Activated naive CD8-positive, alpha-beta T cell treated with anti-CD3 and anti-CD28 coated beads, Interleukin-2, amount 50 U/mL, for 24 hours (primary cell): ENCODE measurements at regions not wholly inside any gene's neighbourhood (a gene's known extent, or its start where the extent isn't known, plus 50 kb on each side); places are given as distances from the start of the nearest gene placed in this dataset.

ENCODE experiments used
- ATAC-seq: fragments of 150-1000 bp; cut with Tn5 transposase; one replicate; pipeline ENCODE4 v1.10.0; 2021
- DNase-seq: peaks from one replicate; pipeline ENCODE4 v3.0.0; 2021
- H3K27ac Mint-ChIP-seq: one replicate; pipeline ENCODE4 v1.8.0; 2021; ENCODE audit warnings: mild to moderate bottlenecking, mixed read lengths
- H3K27me3 Mint-ChIP-seq: one replicate; pipeline ENCODE4 v1.8.0; 2021; ENCODE audit warnings: mixed read lengths
- H3K36me3 Mint-ChIP-seq: one replicate; pipeline ENCODE4 v1.8.0; 2021; ENCODE audit warnings: low read depth, mixed read lengths
- H3K4me1 Mint-ChIP-seq: one replicate; pipeline ENCODE4 v1.8.0; 2021; ENCODE audit warnings: mixed read lengths
- H3K4me3 Mint-ChIP-seq: one replicate; pipeline ENCODE4 v1.8.0; 2021; ENCODE audit warnings: mild to moderate bottlenecking, moderate library complexity, mixed read lengths
- H3K9me3 Mint-ChIP-seq: one replicate; pipeline ENCODE4 v1.8.0; 2021; ENCODE audit warnings: mixed read lengths

DNA sequence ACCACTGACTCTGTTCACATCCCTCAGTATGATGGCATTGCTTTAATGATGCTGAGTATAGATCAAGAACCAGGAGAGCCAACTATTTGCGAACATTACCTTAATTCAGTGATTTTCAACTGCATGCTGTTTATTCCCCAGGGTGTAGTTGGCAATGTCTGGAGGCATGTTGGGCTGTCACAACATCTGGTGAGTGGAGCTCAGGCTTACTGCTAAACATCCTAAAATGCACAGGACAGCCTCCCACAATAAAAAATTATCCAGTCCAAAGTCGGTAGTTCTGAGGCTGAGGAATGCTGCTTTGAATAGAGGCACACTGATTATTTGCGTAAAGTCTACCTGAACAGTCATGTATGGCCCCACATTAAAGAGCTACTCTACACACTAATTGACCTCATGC, 94.8 kb upstream of the OPRM1 start:
- H3K4me3 Mint-ChIP-seq: no peak overlapping the region
- no peaks in the 10 kb centered on the region for H3K36me3 Mint-ChIP-seq
- no peaks in the 10 kb centered on the region for H3K4me1 Mint-ChIP-seq
- H3K9me3 Mint-ChIP-seq: no peaks in the 10 kb centered on the region
- no peak for DNase-seq
- no peak for ATAC-seq
- no peak overlapping the region for H3K27ac Mint-ChIP-seq
- H3K27me3 Mint-ChIP-seq: no peaks in the 10 kb centered on the region

DNA sequence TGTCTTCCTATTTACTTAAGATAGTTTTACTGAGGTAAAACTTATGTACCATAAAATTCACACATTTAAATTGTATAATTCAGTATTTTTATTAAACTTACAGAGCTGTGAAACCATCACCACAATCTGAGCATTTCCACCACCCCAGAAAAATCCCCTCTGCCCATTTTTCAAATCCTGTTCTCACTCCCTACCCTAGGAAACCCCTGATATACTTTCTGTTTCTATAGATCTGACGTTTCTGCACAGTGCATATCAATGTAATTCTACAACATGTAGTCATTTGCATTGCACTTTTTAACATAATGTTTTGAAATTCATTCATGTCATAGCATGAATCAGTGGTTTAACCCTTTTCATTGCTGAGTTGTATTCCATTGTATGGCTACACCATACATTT, 96.7 kb upstream of the OPRM1 start:
- no peak for ATAC-seq
- no peaks in the 10 kb centered on the region for H3K36me3 Mint-ChIP-seq
- no peak overlapping the region for H3K27ac Mint-ChIP-seq

DNA sequence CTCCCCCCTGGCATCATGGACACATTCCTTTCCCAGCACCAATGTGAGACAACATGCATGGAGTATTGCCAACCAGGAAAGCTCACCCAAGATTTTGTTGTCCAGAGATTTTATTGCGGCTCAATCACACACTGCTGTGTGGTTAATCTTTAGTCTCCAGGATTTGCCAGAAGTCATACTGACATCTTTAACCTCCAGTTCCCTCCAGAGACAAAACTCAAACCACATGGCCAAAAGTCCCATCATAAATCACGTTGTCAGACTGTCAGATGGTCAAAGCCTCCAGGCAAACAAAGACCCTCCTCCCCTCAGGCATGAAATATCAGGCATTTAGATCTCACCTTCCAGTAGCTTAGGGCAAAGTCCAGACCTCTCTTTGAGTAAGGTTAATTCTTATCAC, 97.3 kb upstream of the OPRM1 start:
- peaks cover 1% of the 10 kb centered on the region for H3K27me3 Mint-ChIP-seq
- H3K4me3 Mint-ChIP-seq: no peak overlapping the region
- H3K36me3 Mint-ChIP-seq: no peaks in the 10 kb centered on the region
- H3K27ac Mint-ChIP-seq: no peak overlapping the region
- H3K4me1 Mint-ChIP-seq: no peaks in the 10 kb centered on the region
- ATAC-seq (no peak), DNase-seq (no peak)
- no peaks in the 10 kb centered on the region for H3K9me3 Mint-ChIP-seq

More for the DNA sequence above, 96.7 kb upstream of the OPRM1 start:
- Mint-ChIP-seq H3K9me3 (no peaks in the 10 kb centered on the region), H3K4me1 (no peaks in the 10 kb centered on the region), H3K4me3 (no peak overlapping the region), H3K27me3 (peaks cover 1% of the 10 kb centered on the region)
- DNase-seq: no peak

DNA sequence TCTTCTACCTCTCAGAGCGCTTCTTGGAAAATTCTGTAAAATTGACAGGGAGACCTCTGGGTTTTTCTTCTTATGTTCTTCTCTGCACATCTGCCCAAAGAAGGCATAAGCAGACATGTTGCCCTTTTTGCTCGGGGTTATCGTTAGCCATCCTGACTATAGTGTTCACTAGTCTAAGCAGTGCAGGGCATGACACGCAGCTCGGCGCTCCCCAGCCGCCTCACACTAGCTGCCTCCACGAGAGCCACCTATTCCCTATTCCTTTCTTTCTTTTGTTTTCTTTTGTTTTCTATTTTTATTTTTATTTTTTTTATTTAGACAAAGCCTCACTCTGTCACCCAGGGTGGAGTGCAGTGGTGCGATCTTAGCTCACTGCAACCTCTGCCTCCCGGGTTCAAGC, 100.2 kb upstream of the OPRM1 start:
- Mint-ChIP-seq H3K4me3 (no peak overlapping the region), H3K9me3 (no peaks in the 10 kb centered on the region), H3K27me3 (peaks cover 1% of the 10 kb centered on the region), H3K4me1 (no peaks in the 10 kb centered on the region), H3K36me3 (no peaks in the 10 kb centered on the region), H3K27ac (no peak overlapping the region)
- DNase-seq: no peak
- ATAC-seq: no peak

DNA sequence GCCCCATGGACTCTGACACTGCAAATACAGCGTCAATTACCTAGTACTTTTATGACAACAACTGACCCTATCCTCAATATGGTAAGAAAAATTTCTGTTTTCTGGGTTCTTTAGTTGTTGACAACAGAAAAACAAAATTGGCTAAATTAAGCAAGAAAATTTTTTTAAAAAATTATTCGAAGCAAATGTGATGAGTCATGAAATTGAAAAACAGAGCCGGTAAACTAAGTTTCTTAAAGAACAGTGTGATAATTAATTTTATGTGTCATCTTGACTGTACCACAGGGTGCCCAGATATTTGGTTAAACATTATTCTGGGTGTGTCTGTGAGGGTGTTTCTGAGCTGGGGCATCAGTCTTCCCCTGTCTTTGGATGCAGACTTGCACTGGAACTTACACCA, 107.6 kb upstream of the OPRM1 start:
- Mint-ChIP-seq H3K4me1 (no peaks in the 10 kb centered on the region), H3K27me3 (no peaks in the 10 kb centered on the region), H3K36me3 (no peaks in the 10 kb centered on the region), H3K27ac (no peak overlapping the region), H3K9me3 (no peaks in the 10 kb centered on the region), H3K4me3 (no peak overlapping the region)
- no peak for ATAC-seq
- DNase-seq: no peak

DNA sequence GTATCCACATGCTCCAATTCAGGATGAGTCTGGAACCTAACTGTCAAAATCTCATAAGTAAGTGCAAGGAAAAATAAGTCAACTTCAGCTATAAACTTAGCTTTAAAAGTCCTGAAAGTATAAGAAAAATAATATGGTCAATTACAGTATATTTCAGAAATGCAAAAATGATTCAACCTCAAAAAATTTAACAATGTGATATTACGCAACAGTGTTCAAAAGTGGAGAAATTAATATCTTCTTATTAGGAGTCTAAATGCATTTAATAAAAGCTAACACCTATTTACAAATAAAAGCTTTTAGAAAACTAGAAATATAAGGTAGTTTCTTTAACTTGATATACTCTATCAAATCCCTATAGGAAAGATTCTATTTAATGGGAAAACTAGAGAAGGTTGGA, 111.2 kb upstream of the OPRM1 start:
- Mint-ChIP-seq H3K4me3 (no peak overlapping the region), H3K9me3 (no peaks in the 10 kb centered on the region), H3K36me3 (no peaks in the 10 kb centered on the region), H3K4me1 (no peaks in the 10 kb centered on the region), H3K27me3 (no peaks in the 10 kb centered on the region), H3K27ac (no peak overlapping the region)
- DNase-seq (no peak), ATAC-seq (no peak)

DNA sequence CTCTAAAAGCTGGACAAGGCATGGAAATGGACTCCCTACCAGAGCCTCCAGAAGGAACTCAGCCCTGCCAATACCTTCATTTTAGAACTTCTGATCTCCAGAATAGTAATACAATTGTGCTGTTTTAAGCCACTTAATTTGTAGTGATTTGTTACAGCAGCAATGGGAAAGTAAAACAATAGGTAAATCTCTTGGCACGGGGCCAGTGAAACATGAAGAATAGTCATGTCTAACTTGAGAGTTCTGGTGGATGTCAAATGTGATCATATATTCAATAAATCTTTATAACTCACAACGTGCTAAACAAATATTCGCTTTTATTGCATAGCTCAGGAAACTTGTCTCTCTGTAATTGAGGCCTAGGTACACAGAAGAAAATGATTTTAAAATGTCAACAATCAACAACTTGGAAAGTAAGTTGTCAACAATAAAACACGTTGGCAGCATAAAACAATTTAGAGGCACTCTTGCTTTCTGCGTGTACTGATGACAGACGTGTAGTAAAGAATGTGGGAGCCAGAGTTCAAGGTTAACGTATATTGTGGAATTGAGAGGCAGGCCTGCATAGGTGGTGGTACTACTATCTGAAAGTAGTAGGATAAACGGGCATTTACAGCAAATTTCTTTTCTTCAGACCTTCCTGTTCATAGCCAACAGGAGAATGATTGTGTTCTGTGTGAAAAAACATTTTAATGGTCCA, 140.5 kb upstream of the OPRM1 start:
- Mint-ChIP-seq H3K36me3 (no peaks in the 10 kb centered on the region), H3K4me3 (no peak overlapping the region), H3K27ac (no peak overlapping the region), H3K4me1 (no peaks in the 10 kb centered on the region), H3K9me3 (no peaks in the 10 kb centered on the region), H3K27me3 (no peaks in the 10 kb centered on the region)
- ATAC-seq: no peak
- no peak for DNase-seq

DNA sequence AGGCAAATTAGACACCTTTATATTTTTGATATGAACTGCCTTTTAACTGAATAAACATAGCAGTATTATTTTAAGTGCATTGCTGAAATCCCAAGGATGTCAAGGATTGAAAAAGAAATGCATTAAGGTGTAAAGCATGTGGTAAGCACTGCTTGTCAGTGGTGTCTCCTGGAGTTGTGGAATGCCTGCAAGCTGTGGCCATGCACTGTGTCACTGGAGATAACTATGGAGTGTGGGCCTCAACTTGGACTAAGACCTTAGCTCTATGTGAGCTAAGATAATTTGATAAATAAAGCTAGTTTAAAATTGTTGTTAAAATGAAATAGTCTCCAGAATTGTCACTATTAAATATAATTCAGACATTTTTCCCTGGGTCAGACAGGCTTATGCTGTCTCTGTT, 156.6 kb upstream of the OPRM1 start:
- ATAC-seq: no peak
- H3K27me3 Mint-ChIP-seq: no peaks in the 10 kb centered on the region

DNA sequence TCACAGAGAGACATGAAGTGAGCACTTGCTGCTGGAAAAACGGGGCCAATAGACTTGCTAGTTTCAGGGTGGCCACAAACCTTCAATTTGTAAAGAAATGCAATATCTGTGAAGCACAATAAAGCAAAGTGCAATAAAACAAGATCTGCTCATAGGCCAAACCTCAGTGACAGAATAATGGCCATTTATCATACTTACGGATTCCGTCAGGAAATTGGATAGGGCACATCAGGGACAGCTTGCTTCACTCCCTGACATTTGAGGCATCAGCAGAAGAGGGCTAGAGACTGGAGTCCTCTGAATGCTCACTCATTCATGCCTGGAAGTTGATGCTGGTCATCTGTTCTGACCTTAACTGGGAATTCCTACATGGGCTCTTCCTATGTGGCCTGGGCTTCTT, 165.5 kb upstream of the OPRM1 start:
- no peaks in the 10 kb centered on the region for H3K27me3 Mint-ChIP-seq
- H3K36me3 Mint-ChIP-seq: no peaks in the 10 kb centered on the region
- H3K4me1 Mint-ChIP-seq: no peaks in the 10 kb centered on the region
- ATAC-seq (no peak), DNase-seq (no peak)
- H3K9me3 Mint-ChIP-seq: peaks cover 4% of the 10 kb centered on the region
- no peak overlapping the region for H3K4me3 Mint-ChIP-seq
- H3K27ac Mint-ChIP-seq: no peak overlapping the region

More for the DNA sequence above, 156.6 kb upstream of the OPRM1 start:
- H3K36me3 Mint-ChIP-seq: no peaks in the 10 kb centered on the region
- no peak overlapping the region for H3K4me3 Mint-ChIP-seq
- no peaks in the 10 kb centered on the region for H3K4me1 Mint-ChIP-seq
- H3K9me3 Mint-ChIP-seq: no peaks in the 10 kb centered on the region
- H3K27ac Mint-ChIP-seq: no peak overlapping the region
- no peak for DNase-seq

DNA sequence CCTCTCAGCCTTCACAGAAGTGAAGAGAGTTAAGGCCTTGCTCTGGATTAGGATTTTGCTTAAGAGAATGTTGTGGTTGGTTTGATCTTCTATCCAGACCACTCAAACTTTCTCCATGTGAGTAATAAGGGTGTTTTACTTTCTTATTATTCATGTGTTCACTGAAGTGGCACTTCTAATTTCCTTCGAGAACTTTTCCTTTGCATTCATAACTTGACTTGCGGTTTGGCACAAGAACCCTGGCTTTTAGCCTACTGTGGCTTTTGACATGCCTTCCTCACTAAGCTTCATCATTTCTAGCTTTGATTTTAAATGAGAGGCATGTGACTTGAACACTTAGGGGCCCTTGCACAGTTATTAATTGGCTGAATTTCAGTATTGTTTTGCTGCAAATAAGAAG, 166.1 kb upstream of the OPRM1 start:
- H3K9me3 Mint-ChIP-seq: peaks cover 7% of the 10 kb centered on the region
- no peaks in the 10 kb centered on the region for H3K36me3 Mint-ChIP-seq

DNA sequence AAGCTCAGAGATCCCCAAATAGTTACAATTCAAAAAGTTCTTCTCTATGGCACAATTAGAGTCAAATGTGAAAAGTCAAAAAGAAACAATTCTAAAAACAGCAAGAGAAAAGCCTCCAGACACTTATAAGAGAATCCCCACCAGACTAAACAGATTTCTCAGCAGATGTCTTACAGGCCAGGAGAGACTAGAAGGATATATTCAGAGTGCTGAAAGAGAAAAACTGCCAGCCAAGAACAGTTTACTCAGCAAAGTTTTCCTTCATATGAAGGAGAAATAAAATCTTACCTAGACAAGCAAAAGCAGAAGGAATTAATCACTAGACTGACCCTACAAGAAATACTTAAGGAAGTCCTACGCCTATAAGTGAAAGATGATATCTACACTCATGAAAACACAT, 176.1 kb upstream of the OPRM1 start:
- H3K4me3 Mint-ChIP-seq: no peak overlapping the region
- no peak for ATAC-seq
- H3K4me1 Mint-ChIP-seq: no peaks in the 10 kb centered on the region
- no peak for DNase-seq
- no peak overlapping the region for H3K27ac Mint-ChIP-seq
- H3K9me3 Mint-ChIP-seq: peaks cover under 1% of the 10 kb centered on the region
- peaks cover 6% of the 10 kb centered on the region for H3K27me3 Mint-ChIP-seq
- H3K36me3 Mint-ChIP-seq: no peaks in the 10 kb centered on the region

More for the DNA sequence above, 166.1 kb upstream of the OPRM1 start:
- no peak overlapping the region for H3K4me3 Mint-ChIP-seq
- no peak overlapping the region for H3K27ac Mint-ChIP-seq
- DNase-seq (no peak), ATAC-seq (no peak)
- no peaks in the 10 kb centered on the region for H3K27me3 Mint-ChIP-seq
- no peaks in the 10 kb centered on the region for H3K4me1 Mint-ChIP-seq

DNA sequence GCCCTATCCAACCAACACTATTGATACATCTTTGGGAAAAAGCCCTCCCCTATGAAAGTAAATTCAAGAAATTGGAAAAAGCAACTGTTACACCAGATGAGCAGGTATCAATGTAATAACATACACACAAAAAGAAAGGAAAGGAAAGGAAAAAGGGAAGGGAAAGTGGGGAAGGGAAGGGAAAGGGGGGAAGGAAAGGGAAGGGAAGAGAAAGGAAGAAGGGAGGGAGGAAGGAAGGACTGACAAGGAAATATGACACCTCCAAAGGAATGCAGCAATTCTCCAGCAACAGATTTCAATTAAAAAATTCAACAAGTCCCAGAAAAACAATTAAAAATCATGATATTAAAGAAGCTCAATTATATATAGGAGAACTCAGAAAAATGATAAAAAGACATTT, 176.9 kb upstream of the OPRM1 start:
- Mint-ChIP-seq H3K9me3 (no peaks in the 10 kb centered on the region), H3K36me3 (no peaks in the 10 kb centered on the region), H3K27me3 (peaks cover 6% of the 10 kb centered on the region), H3K4me3 (no peak overlapping the region), H3K4me1 (no peaks in the 10 kb centered on the region), H3K27ac (no peak overlapping the region)
- DNase-seq (no peak), ATAC-seq (no peak)

DNA sequence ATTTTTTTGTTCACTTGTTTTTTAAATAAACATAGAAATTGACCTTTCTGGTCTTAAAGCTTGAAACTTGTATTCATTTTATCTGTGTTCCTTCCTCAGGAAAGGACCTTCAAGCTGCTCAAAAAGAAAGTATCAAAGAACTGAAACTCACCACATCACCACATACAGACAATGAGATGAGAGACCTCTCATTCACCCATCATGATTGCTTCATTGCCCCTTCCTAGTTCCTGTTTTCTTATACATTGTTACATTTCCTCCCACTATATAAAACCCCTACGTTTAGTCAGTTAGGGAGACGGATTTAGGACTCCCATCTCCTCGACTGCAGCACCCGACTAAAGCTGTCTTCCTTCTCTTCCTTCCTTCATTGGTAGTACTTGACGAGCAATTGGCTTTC, 180.5 kb upstream of the OPRM1 start:
- Mint-ChIP-seq H3K27ac (no peak overlapping the region), H3K9me3 (no peaks in the 10 kb centered on the region), H3K36me3 (no peaks in the 10 kb centered on the region), H3K4me3 (no peak overlapping the region), H3K4me1 (no peaks in the 10 kb centered on the region), H3K27me3 (peaks cover 6% of the 10 kb centered on the region)
- DNase-seq (no peak), ATAC-seq (no peak)

DNA sequence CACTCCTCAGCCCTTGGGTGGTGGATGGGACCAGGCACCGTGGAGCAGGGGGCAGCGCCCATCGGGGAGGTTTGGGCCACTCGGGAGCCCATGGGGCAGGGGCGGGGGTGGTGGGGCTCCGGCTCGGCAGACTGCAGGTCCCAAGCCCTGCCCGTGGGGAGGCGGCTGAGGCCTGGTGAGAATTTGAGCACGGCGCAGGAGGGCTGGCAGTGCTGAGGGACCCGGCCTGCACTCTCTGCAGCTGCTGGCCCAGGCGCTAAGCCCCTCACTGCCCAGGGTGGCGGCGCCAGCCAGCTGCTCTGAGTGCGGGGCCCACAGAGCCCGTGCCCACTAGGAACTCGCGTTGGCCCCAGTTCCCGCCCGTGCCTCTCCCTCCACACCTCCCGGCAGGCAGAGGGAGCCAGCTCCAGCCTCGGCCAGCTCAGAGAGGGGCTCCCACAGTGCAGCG, 182.1 kb upstream of the OPRM1 start:
- no peak overlapping the region for H3K27ac Mint-ChIP-seq
- H3K36me3 Mint-ChIP-seq: no peaks in the 10 kb centered on the region
- DNase-seq (no peak), ATAC-seq (no peak)
- no peaks in the 10 kb centered on the region for H3K4me1 Mint-ChIP-seq
- no peak overlapping the region for H3K4me3 Mint-ChIP-seq
- H3K9me3 Mint-ChIP-seq: no peaks in the 10 kb centered on the region
- H3K27me3 Mint-ChIP-seq: peaks cover 4% of the 10 kb centered on the region

DNA sequence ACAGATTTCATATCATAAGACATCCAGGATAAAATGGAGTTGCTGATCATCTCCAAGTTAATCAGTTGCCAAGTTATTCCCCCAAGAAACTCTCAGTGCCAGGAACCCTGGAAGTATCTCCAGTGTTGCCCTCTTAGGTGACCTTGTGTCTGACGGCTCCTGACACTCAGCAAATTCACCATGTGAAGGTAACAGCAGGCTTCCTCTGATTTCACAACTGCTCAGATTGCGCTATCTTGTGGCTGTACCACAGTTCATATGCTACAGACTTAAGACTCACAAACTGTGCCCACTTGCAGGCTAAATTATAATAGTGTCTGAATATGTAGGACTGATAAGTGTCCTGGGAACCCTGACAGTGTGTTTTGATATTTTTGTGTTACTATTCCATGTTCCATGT, 186.6 kb upstream of the OPRM1 start:
- Mint-ChIP-seq H3K4me1 (no peaks in the 10 kb centered on the region), H3K9me3 (peaks cover 4% of the 10 kb centered on the region), H3K4me3 (no peak overlapping the region), H3K27ac (no peak overlapping the region), H3K27me3 (no peaks in the 10 kb centered on the region), H3K36me3 (no peaks in the 10 kb centered on the region)
- DNase-seq: no peak
- no peak for ATAC-seq

DNA sequence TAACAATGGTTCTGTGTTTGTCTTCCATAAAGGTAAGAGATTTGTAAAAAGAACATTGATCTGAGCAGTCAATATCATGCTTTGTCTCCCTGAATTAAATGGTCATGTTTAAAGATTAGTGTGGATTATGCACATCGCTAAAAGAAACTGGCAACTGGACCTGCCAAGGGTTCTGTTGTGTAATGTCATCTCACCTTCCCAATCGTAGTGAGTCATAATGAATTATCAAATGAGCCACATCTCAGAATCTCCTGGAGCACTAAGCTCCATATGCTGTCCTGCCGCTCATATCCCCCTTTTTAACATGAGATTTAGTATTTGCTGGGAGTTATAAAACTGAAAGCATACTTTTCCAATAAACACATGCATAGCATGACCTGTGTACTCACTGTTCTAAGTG, 187.0 kb upstream of the OPRM1 start:
- no peak overlapping the region for H3K4me3 Mint-ChIP-seq
- ATAC-seq: no peak
- no peak overlapping the region for H3K27ac Mint-ChIP-seq
- DNase-seq: no peak
- no peaks in the 10 kb centered on the region for H3K36me3 Mint-ChIP-seq
- H3K27me3 Mint-ChIP-seq: no peaks in the 10 kb centered on the region
- H3K9me3 Mint-ChIP-seq: peaks cover 4% of the 10 kb centered on the region
- no peaks in the 10 kb centered on the region for H3K4me1 Mint-ChIP-seq
